ENCODE measurements at regions not wholly inside any gene's neighbourhood (a gene's known extent, or its start where the extent isn't known, plus 50 kb on each side); places are given as distances from the start of the nearest gene placed in this dataset.

DNA sequence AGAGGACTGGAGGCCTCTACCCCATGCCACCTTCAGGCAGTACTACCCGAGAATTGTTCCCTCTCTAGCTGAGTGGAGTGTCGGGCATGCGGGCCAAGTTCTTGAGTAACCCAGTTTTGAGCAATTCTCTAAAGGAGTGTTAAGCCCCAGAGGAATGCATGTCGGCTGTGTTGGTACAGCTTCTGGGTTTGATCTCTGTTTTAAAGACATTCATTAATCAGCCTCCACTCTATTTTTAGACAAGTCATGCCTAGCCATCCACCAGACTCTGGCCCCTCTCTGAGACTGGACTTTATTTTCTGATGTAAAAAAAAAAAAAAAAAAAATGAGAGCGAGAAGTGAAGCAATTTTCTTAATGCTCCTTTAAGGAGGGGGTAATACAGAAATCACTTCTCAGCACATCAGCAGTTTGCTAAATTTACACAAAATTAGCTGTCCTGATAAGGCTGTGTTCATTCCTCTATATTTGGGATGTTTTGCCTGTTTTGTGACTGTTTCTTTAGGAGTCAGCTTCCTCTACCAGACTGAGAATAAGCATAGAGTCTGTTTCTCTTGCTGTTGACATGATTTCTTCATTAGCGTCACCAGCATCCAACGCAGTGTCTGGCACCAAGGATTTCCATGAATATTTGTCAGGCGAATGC lies 88.7 kb downstream of the AXIN2 start:
- TF ChIP-seq EZH2 (IDR thresholded peaks at IDR 0.05; ENCODE audit: borderline replicate concordance, insufficient read depth, low read depth, low read length, poor library complexity, severe bottlenecking) = no peak
- TF ChIP-seq, protein P1, sequence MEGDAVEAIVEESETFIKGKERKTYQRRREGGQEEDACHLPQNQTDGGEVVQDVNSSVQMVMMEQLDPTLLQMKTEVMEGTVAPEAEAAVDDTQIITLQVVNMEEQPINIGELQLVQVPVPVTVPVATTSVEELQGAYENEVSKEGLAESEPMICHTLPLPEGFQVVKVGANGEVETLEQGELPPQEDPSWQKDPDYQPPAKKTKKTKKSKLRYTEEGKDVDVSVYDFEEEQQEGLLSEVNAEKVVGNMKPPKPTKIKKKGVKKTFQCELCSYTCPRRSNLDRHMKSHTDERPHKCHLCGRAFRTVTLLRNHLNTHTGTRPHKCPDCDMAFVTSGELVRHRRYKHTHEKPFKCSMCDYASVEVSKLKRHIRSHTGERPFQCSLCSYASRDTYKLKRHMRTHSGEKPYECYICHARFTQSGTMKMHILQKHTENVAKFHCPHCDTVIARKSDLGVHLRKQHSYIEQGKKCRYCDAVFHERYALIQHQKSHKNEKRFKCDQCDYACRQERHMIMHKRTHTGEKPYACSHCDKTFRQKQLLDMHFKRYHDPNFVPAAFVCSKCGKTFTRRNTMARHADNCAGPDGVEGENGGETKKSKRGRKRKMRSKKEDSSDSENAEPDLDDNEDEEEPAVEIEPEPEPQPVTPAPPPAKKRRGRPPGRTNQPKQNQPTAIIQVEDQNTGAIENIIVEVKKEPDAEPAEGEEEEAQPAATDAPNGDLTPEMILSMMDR (IDR thresholded peaks at IDR 0.05) = no peak
- Mint-ChIP-seq H3K9me3 (ENCODE audit: insufficient read depth) (peaks cover 3% of the 10 kb centered on the region), H3K4me3 (no peak overlapping the region), H3K27me3 (peaks cover 19% of the 10 kb centered on the region), H3K27ac (no peak overlapping the region), H3K4me1 (no peaks in the 10 kb centered on the region)
- Histone ChIP-seq H3K9me3 (ENCODE audit: control extremely low read depth in 1 of 3, control insufficient read depth in 2 of 3, insufficient read depth in 1 of 3, low read length in 2 of 3) (peaks cover 0 to 7% (median 0%) of the 10 kb centered on the region in 3 donors), H2AFZ (ENCODE audit: insufficient read depth, low read depth, low read length, poor library complexity, severe bottlenecking) (no peak overlapping the region), H3K27me3 (replicated peaks in 1 of 4; ENCODE audit: control extremely low read depth in 1 of 4, control insufficient read depth in 3 of 4, insufficient read depth in 4 of 4, low read length in 3 of 4) (peaks cover 0 to 5% (median 0%) of the 10 kb centered on the region in 4 experiments), H3K9ac (ENCODE audit: low read length) (no peak overlapping the region), H3K4me3 (ENCODE audit: control extremely low read depth in 1 of 5, extremely low read depth in 1 of 5, insufficient read depth in 1 of 5, low read depth in 2 of 5, low read length in 4 of 5) (no peak overlapping the region), H4K20me1 (ENCODE audit: control insufficient read depth, insufficient read depth, low read length, poor library complexity, severe bottlenecking) (no peaks in the 10 kb centered on the region), H3K36me3 (replicated peaks in 1 of 2; ENCODE audit: control extremely low read depth in 1 of 2, control insufficient read depth in 1 of 2, extremely low read depth in 1 of 2, insufficient read depth in 2 of 2, low read length in 1 of 2) (no peaks in the 10 kb centered on the region), H3K27ac (ENCODE audit: low read length in 2 of 2) (no peak overlapping the region), H3K4me1 (ENCODE audit: control insufficient read depth in 2 of 2, insufficient read depth in 2 of 2, low read length in 2 of 2) (no peaks in the 10 kb centered on the region), H3K4me2 (replicated peaks; ENCODE audit: low read depth, low read length, poor library complexity, severe bottlenecking) (no peak overlapping the region), H3K79me2 (ENCODE audit: control insufficient read depth, insufficient read depth, low read length) (no peaks in the 10 kb centered on the region)
- intact Hi-C loops (cut with micrococcal nuclease) = no loop called here
- CTCF ChIA-PET = no interaction called here
- ATAC-seq (ENCODE audit: low read depth) (no peak), DNase-seq (no peak)
- 100% methylated on average over 3 of the region's 8 CpGs for WGBS (ENCODE audit: insufficient coverage)
- POLR2A ChIA-PET = no interaction called here

GRCh38 chr17:65470783-65471182 lies 90.7 kb downstream of the AXIN2 start:
- DNase-seq (no peak), ATAC-seq (ENCODE audit: low read depth) (no peak)
- Histone ChIP-seq H3K4me2 (replicated peaks; ENCODE audit: low read depth, low read length, poor library complexity, severe bottlenecking) (no peak overlapping the region), H2AFZ (ENCODE audit: insufficient read depth, low read depth, low read length, poor library complexity, severe bottlenecking) (no peak overlapping the region), H3K4me1 (ENCODE audit: control insufficient read depth in 2 of 2, insufficient read depth in 2 of 2, low read length in 2 of 2) (no peaks in the 10 kb centered on the region), H3K9me3 (ENCODE audit: control extremely low read depth in 1 of 3, control insufficient read depth in 2 of 3, insufficient read depth in 1 of 3, low read length in 2 of 3) (peaks cover 0 to 7% (median 0%) of the 10 kb centered on the region in 3 donors), H3K9ac (ENCODE audit: low read length) (no peak overlapping the region), H3K27ac (ENCODE audit: low read length in 2 of 2) (no peak overlapping the region), H3K4me3 (ENCODE audit: control extremely low read depth in 1 of 5, extremely low read depth in 1 of 5, insufficient read depth in 1 of 5, low read depth in 2 of 5, low read length in 4 of 5) (no peak overlapping the region), H3K36me3 (replicated peaks in 1 of 2; ENCODE audit: control extremely low read depth in 1 of 2, control insufficient read depth in 1 of 2, extremely low read depth in 1 of 2, insufficient read depth in 2 of 2, low read length in 1 of 2) (no peaks in the 10 kb centered on the region), H3K27me3 (replicated peaks in 1 of 4; ENCODE audit: control extremely low read depth in 1 of 4, control insufficient read depth in 3 of 4, insufficient read depth in 4 of 4, low read length in 3 of 4) (no peaks in the 10 kb centered on the region), H3K79me2 (ENCODE audit: control insufficient read depth, insufficient read depth, low read length) (no peaks in the 10 kb centered on the region), H4K20me1 (ENCODE audit: control insufficient read depth, insufficient read depth, low read length, poor library complexity, severe bottlenecking) (no peaks in the 10 kb centered on the region)
- ChIA-PET POLR2A (no interaction called here), CTCF (no interaction called here)
- intact Hi-C loops (cut with micrococcal nuclease) = no loop called here
- 80% methylated on average over 4 of the region's 4 CpGs for WGBS (ENCODE audit: insufficient coverage)
- no peak overlapping the region for H3K4me3 Mint-ChIP-seq
- TF ChIP-seq EZH2 (IDR thresholded peaks at IDR 0.05; ENCODE audit: borderline replicate concordance, insufficient read depth, low read depth, low read length, poor library complexity, severe bottlenecking) = no peak
- TF ChIP-seq, protein P1 (IDR thresholded peaks at IDR 0.05) = no peak
- H3K27me3 Mint-ChIP-seq = peaks cover 16% of the 10 kb centered on the region
- peaks cover 3% of the 10 kb centered on the region for H3K9me3 Mint-ChIP-seq (ENCODE audit: insufficient read depth)
- no peaks in the 10 kb centered on the region for H3K4me1 Mint-ChIP-seq
- H3K27ac Mint-ChIP-seq = no peak overlapping the region
